IPS-NIHi7 (cell line): ENCODE measurements at regions not wholly inside any gene's neighbourhood (a gene's known extent, or its start where the extent isn't known, plus 50 kb on each side); places are given as distances from the start of the nearest gene placed in this dataset.
A peak's percentile ranks its signal among the peaks of the same experiment; 100 is the strongest.

Source experiments
- DNase-seq: peaks from one replicate; pipeline ENCODE4 v3.0.0; 2012; ENCODE audit warnings: mixed read lengths; ENCODE audit errors: extremely low spot score

DNA sequence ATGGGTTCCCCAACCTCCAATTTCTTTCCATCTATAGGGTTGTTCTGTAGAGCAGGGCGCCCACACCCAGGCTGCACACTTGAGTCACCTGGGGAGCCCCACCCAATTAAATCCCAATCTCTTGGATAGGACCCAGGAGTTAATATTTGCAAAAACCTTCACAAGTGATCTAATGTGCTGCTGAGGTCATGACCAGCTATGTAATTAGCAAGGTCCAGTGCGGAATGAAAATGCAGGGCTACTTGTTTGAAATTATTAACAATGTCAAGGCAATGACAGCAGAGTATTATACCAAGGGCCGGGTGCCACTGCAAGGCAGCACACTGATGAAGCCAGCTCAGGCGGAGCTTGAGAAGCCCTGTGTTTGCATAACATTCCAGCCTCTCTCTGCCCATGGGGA, 302.7 kb downstream of the MAF start:
- DNase-seq, result no peak

DNA sequence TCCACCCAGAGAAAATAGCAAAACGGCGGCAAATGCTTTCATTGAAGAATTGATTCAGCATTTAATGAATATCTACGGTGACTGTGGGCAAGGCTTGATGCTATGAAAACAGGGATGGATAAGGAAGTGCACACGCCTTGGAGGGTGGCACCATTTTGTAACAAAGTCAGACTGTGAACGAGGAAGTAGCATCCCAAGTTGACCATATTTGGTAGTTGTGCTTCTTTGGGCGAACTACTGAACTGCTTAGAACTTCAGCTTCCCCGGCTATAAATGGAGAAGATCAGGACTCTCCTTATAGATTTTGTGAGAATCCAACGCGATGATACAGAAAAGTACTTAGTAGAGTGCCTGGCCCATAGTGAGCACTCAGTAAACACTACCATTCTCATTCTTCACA, 303.2 kb downstream of the MAF start:
- DNase-seq, result no peak

GRCh38 chr16:79296491-79296890, 304.0 kb downstream of the MAF start:
- DNase-seq, result no peak

GRCh38 chr16:79295746-79296145, 304.8 kb downstream of the MAF start:
- no peak for DNase-seq

DNA sequence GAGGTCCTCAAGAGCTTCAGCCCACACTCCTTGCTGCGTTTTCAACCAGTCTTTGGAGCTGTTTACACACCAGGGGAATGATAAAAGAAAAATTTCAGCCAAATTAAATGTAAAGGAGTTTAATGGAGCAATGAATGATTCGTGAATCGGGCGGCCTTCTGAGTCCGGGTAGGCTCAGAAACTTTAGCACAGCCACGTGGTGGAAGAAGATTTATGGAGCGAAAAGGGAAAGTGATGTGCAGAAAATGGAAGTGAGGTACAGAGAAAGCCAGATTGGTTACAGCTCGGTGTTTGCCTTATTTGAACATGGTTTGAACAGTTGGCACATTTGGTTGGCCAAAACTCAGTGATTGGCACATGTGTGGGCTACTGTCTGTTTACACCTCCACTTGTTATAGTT, 305.4 kb downstream of the MAF start:
- no peak for DNase-seq

DNA sequence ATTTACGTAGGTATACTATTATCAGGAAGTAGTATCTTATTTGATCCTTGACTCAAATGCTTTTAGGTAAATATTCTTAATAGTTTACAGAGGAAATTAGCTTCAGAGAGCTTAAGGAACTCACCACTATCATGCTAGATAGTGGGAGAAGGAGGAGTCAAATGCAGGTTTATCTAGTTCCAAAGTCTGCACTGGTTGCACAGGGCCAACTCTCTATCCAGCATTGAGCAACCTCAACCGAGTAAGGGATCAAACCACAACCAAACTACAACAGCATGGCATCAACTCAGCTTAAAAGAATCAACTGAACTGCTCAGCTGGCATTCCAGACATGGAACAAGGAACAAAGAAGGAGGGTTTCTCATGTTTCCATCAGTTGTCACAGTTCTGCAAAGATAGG, 306.0 kb downstream of the MAF start:
- no peak for DNase-seq

- no peak for DNase-seq
Measured at GRCh38 chr16:79293836-79294460, 306.6 kb downstream of the MAF start.

- DNase-seq, result no peak
Measured at GRCh38 chr16:79288066-79288465, 312.5 kb downstream of the MAF start.

DNA sequence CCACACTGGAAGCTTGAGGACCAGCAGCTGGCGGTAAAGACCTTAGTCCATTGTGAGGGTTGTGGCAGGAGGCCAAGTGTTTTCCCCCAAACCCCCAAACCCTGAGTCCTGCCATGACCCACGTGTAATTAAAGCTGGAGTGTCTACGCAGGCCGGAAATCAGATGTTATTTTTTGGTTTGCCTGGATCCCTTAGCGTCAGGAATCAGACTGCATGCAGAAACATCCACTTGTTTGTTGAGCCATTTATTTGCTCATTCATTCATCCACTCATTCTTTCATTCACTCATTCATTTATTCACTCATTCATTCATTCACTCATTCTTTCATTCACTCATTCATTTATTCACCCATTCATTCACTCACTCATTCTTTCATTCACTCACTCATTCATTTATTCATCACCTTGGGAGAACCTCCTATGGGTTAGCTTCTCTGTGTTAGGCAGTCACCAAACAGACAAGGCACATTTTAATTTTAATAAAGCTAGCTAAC, 313.1 kb downstream of the MAF start:
- no peak for DNase-seq

DNA sequence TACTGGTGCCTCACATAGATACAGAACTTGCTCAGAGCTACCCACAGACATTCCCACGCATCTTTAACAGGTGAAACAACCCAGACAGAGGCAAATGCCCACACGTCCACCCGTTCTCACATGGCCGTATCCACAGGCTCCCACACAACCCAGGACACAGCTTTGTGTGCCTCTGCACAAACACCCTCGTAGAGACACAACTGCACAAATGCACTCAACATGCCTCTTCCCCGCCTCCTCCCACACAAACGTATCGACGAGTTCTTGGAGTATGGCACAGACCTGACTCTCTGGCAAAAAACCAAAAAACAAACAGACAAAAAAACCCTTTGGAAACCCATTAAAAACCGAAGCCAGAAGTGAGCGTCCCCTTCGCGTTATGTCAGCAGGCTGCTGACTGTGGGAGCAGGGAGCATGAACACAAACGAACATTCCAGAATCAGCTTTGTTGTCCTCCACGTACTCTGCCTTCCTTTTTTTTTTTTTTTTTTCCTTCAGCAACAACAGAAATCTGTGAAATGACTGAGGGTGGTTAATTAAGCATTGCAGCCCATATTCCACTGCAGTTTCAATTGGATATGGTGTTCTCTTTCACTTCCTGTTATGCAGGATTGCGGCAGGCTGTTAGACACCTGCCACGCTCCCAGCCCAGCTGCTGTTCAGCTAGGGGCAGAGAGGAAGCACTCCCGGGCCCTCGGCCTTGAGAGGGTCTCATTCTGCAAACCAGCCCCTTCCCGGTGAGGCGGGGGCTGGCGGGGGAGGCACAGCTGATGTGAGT, 313.7 kb downstream of the MAF start:
- DNase-seq, result no peak

DNA sequence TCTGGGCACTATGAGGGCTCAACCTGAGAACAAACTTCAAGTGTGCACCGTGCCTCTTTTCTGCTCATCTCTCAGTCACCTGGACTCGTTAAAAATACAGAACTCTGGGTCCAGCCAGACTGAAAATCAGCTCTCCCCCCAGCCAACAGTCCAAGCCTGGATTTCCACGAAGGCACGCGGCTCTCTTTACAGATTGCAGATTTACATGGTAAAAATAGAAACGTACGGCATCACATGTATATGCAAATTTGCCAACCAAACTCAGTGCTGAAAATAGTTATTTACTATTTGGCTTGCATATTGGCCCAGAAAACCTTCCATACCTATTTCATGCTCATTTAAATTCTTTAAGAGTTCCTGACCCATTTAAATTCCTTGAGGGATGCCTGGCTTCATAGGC, 315.8 kb downstream of the MAF start:
- DNase-seq, result no peak

- DNase-seq, result no peak
Measured at GRCh38 chr16:79283578-79283977, 317.0 kb downstream of the MAF start.

- no peak for DNase-seq
Measured at GRCh38 chr16:79282806-79283205, 317.7 kb downstream of the MAF start.

DNA sequence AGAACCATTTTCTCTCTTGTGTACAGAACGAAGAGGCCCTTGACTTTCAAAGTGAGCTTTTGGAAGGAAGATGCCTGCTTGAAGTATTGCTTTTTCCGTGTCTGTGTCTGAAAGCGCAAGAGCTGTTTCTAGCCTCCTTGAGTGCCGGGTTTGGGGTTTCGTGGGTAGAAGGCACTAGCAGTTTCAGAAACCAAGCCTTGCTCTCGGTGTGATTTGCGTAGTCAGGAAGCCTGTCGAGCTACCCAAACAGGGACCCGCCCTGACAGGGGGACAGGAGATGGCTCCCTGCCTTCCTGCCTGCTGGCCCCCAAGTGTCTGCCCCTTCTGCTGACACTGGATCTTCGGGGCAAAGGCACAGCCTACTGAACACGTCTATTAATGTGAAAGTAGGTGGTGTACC, 322.0 kb downstream of the MAF start:
- DNase-seq, result no peak

GRCh38 chr16:79276501-79276900, 324.0 kb downstream of the MAF start:
- no peak for DNase-seq

- no peak for DNase-seq
Measured at GRCh38 chr16:79274264-79274663, 326.3 kb downstream of the MAF start.

- no peak for DNase-seq
Measured at GRCh38 chr16:79272141-79272577, 328.4 kb downstream of the MAF start.

DNA sequence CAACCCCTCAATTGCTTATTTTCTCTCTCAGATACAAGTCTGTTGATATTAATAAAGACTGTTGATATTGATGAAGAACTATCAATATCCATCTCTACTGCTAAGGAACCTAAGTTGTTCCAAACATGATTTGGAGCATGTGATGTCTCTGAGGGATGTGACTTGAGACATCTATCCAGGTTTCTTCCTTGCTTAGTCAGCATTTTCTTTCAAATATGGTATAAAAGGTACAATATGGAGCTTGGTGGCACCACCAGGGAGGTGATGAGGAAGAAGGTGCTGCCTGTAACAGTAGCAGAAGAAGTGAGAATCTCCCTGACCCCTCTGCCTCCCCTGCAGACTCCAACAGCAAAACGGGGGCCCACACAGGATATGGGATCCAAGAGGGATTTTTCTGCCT, 329.0 kb downstream of the MAF start:
- DNase-seq, result no peak

GRCh38 chr16:79270011-79270410, 330.5 kb downstream of the MAF start:
- DNase-seq, result no peak

DNA sequence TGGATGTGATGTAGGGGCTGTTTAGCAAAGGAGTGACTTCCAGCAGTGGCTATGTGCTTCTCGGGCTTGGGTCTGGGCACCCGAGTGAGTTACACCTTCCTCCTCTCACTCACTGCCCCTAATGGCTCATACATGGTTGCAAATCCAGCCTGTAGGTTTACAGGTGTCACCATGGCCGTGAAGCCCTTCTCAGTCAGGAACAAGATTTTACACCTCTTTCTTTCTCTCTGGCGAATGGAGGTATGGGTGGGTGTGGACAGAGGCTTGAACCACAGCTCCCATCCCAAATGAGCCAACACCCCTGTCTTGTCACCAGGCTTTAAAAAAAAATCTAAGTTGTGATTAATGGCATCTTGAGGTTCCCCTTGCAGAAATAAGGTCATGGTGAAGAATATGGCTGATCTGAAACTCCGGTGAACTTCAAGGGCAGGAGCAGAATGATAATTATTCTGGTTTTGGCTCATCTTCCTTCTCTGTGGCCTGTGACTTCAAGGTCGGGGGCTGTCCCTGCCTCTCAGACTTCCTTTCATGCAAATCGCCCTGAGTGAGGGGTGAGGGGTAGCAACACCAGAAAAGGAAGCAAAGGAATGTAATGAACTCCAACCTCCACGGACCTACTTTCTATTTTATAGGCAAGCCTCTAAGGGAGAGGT, 331.2 kb downstream of the MAF start:
- DNase-seq, result peak; percentile 26

DNA sequence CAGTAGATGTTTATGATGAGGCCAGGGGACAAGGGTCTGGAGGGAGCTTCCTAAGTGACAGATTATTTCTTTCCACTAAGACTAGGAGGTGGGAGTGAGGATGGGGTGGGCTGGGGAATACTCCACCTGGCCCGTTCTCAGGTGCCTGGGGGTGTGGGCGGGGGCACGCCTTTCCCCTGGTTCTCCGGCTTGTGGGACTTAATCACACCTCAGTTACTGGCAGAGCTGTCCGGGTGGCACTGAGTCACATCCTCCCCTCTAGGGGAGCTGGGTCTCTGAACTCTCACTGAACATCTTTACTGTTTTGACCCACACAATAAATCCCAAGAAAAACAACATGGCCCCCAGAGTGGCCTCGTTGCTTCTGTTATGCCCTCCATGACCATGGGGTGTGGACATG, 332.8 kb downstream of the MAF start:
- DNase-seq, result no peak

DNA sequence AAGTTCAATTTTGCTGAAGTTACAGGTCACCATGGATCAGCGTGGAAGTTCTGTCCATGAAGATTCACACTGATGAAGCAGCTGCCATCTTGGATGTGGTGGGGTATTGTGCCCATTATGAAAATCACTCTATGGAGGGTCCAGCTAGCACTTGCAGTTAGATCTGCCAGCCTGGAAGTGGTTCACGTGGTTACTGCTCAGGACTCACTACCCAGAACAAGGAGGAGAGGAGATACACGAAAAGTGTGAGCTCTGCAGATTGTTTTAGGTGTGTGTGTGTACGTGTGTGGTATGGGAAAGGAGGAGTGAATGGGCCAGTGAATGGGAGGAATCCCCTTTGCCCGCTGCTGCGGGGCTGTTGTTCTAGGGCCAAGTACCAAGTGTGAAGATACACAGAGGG, 333.4 kb downstream of the MAF start:
- no peak for DNase-seq

DNA sequence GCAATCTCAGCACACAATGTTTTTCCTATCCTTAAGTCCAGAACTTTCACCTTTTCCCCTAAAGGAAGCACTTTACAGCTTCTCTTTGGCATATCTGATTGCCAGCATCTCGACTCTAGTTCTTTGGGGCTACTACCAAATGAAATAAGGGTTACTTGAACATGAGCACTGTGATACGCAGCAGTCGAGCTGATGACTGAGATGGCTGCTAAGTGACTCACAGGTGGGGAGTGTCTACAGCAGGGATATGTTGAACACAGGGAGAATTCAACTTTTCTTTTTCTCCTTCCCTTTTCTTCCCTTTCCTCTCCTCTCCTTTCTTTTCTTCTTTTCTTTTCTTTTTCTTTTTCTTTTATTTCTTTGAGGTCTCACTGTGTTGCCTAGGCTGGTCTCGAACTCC, 334.8 kb downstream of the MAF start:
- DNase-seq, result no peak
